Midbrain (tissue), 1 donor: ENCODE measurements at regions not wholly inside any gene's neighbourhood (a gene's known extent, or its start where the extent isn't known, plus 50 kb on each side); places are given as distances from the start of the nearest gene placed in this dataset.

Source experiments
- DNase-seq: peaks from one replicate; lab custom pipeline; 2025; lab: John Stamatoyannopoulos, UW

DNA sequence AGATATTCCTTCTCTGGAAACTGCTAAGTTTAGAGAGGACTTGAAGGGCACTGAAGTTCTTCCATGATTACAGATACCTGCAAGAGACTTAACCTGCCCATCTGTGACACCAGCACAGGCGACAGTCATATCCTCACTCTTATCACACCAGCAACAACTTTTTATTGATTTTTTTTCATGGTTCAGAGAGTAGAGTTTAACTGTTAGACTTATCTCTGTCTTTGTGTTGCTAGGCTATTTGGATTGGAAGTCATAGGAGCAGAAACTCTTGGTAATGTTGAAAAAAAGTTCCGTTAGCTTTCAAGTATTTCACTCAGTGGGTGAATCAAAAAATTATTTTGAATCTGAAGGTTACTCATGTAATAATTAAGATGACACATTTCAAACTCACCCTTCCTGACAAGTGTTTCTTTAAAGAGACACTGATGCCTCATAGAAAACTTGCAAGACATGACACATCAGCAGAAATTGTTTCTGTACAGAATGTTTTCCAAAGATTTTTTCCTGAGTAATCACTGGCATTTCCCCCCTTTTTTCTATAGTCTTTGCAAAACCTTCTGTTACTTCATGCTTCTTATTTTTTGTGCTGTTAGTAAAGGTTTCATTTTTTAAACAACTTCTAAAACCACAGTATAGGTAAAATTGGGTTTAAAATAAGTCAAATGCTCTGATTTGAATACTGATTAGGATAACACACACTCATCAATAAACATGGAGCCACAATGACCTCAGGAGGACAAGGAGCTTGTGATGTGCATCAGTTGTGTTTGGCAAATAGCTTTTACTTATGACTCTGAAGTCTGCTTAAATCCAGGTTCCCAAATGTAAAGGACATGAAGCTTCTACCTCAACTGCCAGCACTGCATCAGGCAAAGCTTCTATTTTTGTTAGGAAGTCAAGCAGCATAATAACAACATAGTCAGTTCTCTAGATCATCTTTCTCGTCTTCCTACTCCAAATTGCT lies 252.9 kb upstream of the MAN1A1 start:
- DNase-seq, result no peak

- no peak for DNase-seq
Observed at GRCh38 chr6:119598883-119599282, 249.3 kb upstream of the MAN1A1 start.

GRCh38 chr6:119594907-119595306 lies 245.3 kb upstream of the MAN1A1 start:
- no peak for DNase-seq

DNA sequence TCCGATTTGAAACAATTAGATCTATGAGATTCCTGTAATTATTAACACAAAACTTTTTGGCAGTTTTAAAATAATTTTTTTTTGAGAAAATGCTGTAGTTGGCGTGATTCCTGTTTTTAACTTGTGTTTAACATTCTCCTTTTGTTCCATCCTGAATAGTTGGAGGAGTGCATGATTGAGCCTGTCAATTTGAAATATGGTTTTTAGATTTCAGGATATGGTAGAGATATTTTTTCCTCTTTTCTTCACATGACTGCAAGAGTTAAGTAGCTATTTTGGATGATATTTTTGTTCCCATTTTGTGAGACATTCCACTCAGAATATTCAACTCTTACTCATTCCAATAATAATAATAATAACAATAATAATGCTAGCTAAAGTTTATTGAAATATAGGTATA lies 241.7 kb upstream of the MAN1A1 start:
- no peak for DNase-seq

- no peak for DNase-seq
Observed at GRCh38 chr6:119590066-119590465, 240.5 kb upstream of the MAN1A1 start.

- no peak for DNase-seq
Observed at GRCh38 chr6:119587537-119587936, 238.0 kb upstream of the MAN1A1 start.

GRCh38 chr6:119586250-119586882 lies 236.8 kb upstream of the MAN1A1 start:
- no peak for DNase-seq

- no peak for DNase-seq
Observed at GRCh38 chr6:119584088-119584487, 234.5 kb upstream of the MAN1A1 start.

GRCh38 chr6:119581220-119581619 lies 231.7 kb upstream of the MAN1A1 start:
- no peak for DNase-seq

GRCh38 chr6:119575721-119576120 lies 226.2 kb upstream of the MAN1A1 start:
- DNase-seq, result no peak

DNA sequence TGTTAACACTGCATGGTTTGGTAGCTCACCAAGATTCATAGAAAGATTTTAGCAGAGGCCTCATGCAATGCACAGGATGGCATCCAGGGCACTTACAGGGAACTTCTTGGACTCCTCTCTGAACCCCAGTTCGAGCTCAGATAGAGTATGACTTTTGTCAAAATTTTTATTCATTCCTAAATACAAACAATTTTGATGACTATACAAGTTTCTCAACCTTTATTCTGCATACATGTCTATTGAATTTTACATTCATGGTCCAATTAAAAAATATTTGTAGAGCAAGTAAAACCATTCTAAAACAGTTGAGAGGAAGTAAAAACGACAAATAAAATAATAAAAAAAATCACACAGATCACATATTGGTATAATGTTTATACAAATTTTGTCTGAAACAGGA lies 219.0 kb upstream of the MAN1A1 start:
- DNase-seq, result no peak

GRCh38 chr6:119566546-119567260 lies 217.1 kb upstream of the MAN1A1 start:
- no peak for DNase-seq

DNA sequence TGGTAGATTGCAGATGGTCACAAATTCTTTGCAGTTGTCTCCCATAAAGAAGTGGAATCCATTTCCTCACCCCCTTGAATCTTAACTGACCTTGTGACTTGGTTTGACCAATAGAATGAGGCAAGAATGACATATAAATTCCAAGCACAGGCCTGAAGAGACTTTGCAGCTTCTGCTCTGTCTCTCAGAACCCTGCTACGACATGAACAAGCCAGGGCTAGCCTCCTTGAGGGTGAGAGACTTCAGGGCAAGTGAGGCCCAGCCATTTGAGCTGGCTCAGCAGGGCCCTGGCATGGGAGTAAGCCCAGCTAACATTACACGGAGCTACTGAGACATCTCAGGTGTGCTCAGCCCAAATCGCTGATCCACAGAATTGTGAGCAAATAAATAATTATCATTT lies 216.3 kb upstream of the MAN1A1 start:
- no peak for DNase-seq

GRCh38 chr6:119562168-119562567 lies 212.6 kb upstream of the MAN1A1 start:
- no peak for DNase-seq

- no peak for DNase-seq
Observed at GRCh38 chr6:119559586-119559985, 210.0 kb upstream of the MAN1A1 start.

- DNase-seq, result no peak
Observed at GRCh38 chr6:119557239-119557638, 207.7 kb upstream of the MAN1A1 start.

GRCh38 chr6:119552021-119552420 lies 202.5 kb upstream of the MAN1A1 start:
- DNase-seq, result no peak

DNA sequence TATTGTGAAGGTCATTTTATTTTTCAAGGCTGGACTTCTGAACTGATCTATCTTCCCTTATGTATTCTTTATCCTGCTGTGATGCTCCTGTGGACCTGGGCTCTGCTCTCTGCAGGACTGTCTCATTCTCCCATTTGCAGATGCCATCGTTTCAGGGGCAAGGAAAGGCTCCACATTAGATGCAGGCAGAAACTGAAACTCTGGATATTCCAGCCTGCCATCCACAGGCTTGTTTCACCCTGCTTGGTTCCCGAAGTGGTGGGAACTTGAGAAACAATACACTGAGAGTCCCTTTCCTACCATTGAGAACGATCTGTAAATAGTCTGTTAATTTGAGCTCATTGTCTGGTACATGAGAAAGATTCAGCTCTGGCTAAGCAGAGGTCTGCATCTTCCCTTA lies 197.5 kb upstream of the MAN1A1 start:
- DNase-seq, result no peak

DNA sequence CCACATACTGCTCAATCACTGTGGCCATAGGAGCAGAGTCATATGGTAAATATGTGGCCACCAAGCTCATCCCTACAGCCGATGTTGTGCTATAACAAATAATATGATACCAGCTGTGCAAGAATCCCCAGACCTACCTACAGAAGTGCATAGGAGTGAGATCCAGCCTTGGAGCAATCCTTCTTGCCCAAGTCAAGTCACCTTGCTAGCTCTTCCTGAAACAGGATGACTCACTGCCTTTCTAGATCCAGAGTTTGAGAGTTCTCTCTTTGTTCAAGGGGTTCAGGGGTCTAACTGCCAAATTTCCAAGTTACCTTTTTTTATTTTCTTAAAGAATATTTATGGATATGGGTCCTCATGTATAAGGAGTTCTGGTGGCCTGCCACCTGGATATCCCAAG lies 195.7 kb upstream of the MAN1A1 start:
- no peak for DNase-seq

GRCh38 chr6:119544325-119545175 lies 195.0 kb upstream of the MAN1A1 start:
- no peak for DNase-seq

DNA sequence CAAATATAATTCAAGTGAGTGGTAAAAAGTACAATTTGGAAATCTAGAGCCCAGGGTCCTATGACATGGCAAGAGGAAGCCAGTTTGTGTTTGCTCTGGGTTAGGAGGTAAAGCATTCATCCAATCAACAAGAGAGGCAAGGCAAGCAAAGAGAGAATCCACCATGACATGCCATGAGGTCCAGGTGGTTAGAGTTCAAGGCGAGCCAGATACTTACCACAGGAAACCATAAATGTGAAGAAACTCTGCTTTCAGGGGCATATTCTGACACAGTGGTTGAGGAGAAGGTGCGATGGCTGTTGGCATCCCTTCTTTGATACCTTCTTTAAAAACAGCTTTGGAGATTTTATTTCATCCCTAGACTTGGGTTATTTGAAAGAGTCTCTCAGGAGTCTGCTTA lies 193.8 kb upstream of the MAN1A1 start:
- DNase-seq, result no peak

GRCh38 chr6:119542037-119542436 lies 192.5 kb upstream of the MAN1A1 start:
- DNase-seq, result no peak
